ENCODE measurements at regions not wholly inside any gene's neighbourhood (a gene's known extent, or its start where the extent isn't known, plus 50 kb on each side); places are given as distances from the start of the nearest gene placed in this dataset.
A peak's percentile ranks its signal among the peaks of the same experiment; 100 is the strongest.

- Histone ChIP-seq H3K9ac (ENCODE audit: insufficient read length) (no peak overlapping the region), H3K4me3 (peak overlapping the region; percentile 61), H3K9me3 (ENCODE audit: low read depth, low read length) (peaks cover under 1% of the 10 kb centered on the region; the same call in 1 of the 2 replicates), H3K27ac (peak overlapping the region; percentile 93), H3K36me3 (ENCODE audit: insufficient read depth, low read length) (no peaks in the 10 kb centered on the region)
- TF ChIP-seq FOXP2 (optimal IDR thresholded peaks at IDR 0.05; ENCODE audit: control extremely low read depth, extremely low read length, insufficient read depth) (no peak), POLR2AphosphoS5 (IDR thresholded peaks at IDR 0.05; ENCODE audit: borderline replicate concordance, low read depth, low read length) (no peak), EZH2 (IDR thresholded peaks at IDR 0.05) (no peak)
- no peak for DNase-seq (ENCODE audit: low read depth, low spot score)
These were observed 133.1 kb upstream of the NUDT4 start for GRCh38 chr12:93244514-93245077.

- H3K27ac ChIP-seq: no peak overlapping the region
- H3K4me3 ChIP-seq: no peak overlapping the region
- H3K9ac ChIP-seq (ENCODE audit: insufficient read length): no peak overlapping the region
- TF ChIP-seq FOXP2 (optimal IDR thresholded peaks at IDR 0.05; ENCODE audit: control extremely low read depth, extremely low read length, insufficient read depth) (no peak), POLR2AphosphoS5 (IDR thresholded peaks at IDR 0.05; ENCODE audit: borderline replicate concordance, low read depth, low read length) (no peak), EZH2 (IDR thresholded peaks at IDR 0.05) (no peak)
- no peaks in the 10 kb centered on the region for H3K9me3 ChIP-seq (ENCODE audit: low read depth, low read length)
- no peak for DNase-seq (ENCODE audit: low read depth, low spot score)
- no peaks in the 10 kb centered on the region for H3K36me3 ChIP-seq (ENCODE audit: insufficient read depth, low read length)
These were observed 132.2 kb upstream of the NUDT4 start for GRCh38 chr12:93245543-93245942.

- H3K9me3 ChIP-seq (ENCODE audit: low read depth, low read length): no peaks in the 10 kb centered on the region
- no peak overlapping the region for H3K9ac ChIP-seq (ENCODE audit: insufficient read length)
- no peaks in the 10 kb centered on the region for H3K36me3 ChIP-seq (ENCODE audit: insufficient read depth, low read length)
- no peak overlapping the region for H3K27ac ChIP-seq
- no peak for DNase-seq (ENCODE audit: low read depth, low spot score)
- H3K4me3 ChIP-seq: no peak overlapping the region
- TF ChIP-seq POLR2AphosphoS5 (IDR thresholded peaks at IDR 0.05; ENCODE audit: borderline replicate concordance, low read depth, low read length) (no peak), EZH2 (IDR thresholded peaks at IDR 0.05) (no peak), FOXP2 (optimal IDR thresholded peaks at IDR 0.05; ENCODE audit: control extremely low read depth, extremely low read length, insufficient read depth) (no peak)
These were observed 130.3 kb upstream of the NUDT4 start for GRCh38 chr12:93247313-93247991.

GRCh38 chr12:93252221-93252620 lies 125.5 kb upstream of the NUDT4 start:
- no peak overlapping the region for H3K4me3 ChIP-seq
- no peak overlapping the region for H3K9ac ChIP-seq (ENCODE audit: insufficient read length)
- H3K27ac ChIP-seq: no peak overlapping the region
- peaks cover 4% of the 10 kb centered on the region; the same call in 1 of the 2 replicates for H3K9me3 ChIP-seq (ENCODE audit: low read depth, low read length)
- no peak for DNase-seq (ENCODE audit: low read depth, low spot score)
- TF ChIP-seq EZH2 (IDR thresholded peaks at IDR 0.05) (no peak), FOXP2 (optimal IDR thresholded peaks at IDR 0.05; ENCODE audit: control extremely low read depth, extremely low read length, insufficient read depth) (no peak), POLR2AphosphoS5 (IDR thresholded peaks at IDR 0.05; ENCODE audit: borderline replicate concordance, low read depth, low read length) (no peak)
- no peaks in the 10 kb centered on the region for H3K36me3 ChIP-seq (ENCODE audit: insufficient read depth, low read length)

- TF ChIP-seq EZH2 (IDR thresholded peaks at IDR 0.05): no peak
- no peak for TF ChIP-seq POLR2AphosphoS5 (IDR thresholded peaks at IDR 0.05; ENCODE audit: borderline replicate concordance, low read depth, low read length)
- TF ChIP-seq FOXP2 (optimal IDR thresholded peaks at IDR 0.05; ENCODE audit: control extremely low read depth, extremely low read length, insufficient read depth): no peak
- no peak for DNase-seq (ENCODE audit: low read depth, low spot score)
- H3K9ac ChIP-seq (ENCODE audit: insufficient read length): no peak overlapping the region
- H3K9me3 ChIP-seq (ENCODE audit: low read depth, low read length): peaks cover 4% of the 10 kb centered on the region; the same call in 1 of the 2 replicates
- H3K4me3 ChIP-seq: no peak overlapping the region
- no peaks in the 10 kb centered on the region for H3K36me3 ChIP-seq (ENCODE audit: insufficient read depth, low read length)
- no peak overlapping the region for H3K27ac ChIP-seq
These were observed 122.8 kb upstream of the NUDT4 start for GRCh38 chr12:93254911-93255310.

GRCh38 chr12:93256256-93256969 lies 121.3 kb upstream of the NUDT4 start:
- H3K4me3 ChIP-seq: no peak overlapping the region
- TF ChIP-seq FOXP2 (optimal IDR thresholded peaks at IDR 0.05; ENCODE audit: control extremely low read depth, extremely low read length, insufficient read depth): no peak
- no peak for TF ChIP-seq EZH2 (IDR thresholded peaks at IDR 0.05)
- H3K27ac ChIP-seq: no peak overlapping the region
- no peak overlapping the region for H3K9ac ChIP-seq (ENCODE audit: insufficient read length)
- H3K9me3 ChIP-seq (ENCODE audit: low read depth, low read length): peaks cover 4% of the 10 kb centered on the region; the same call in 1 of the 2 replicates
- no peak for DNase-seq (ENCODE audit: low read depth, low spot score)
- H3K36me3 ChIP-seq (ENCODE audit: insufficient read depth, low read length): no peaks in the 10 kb centered on the region

- no peak overlapping the region for H3K4me3 ChIP-seq
- no peak for DNase-seq (ENCODE audit: low read depth, low spot score)
- no peaks in the 10 kb centered on the region; the same call in 1 of the 2 replicates for H3K9me3 ChIP-seq (ENCODE audit: low read depth, low read length)
- H3K27ac ChIP-seq: no peak overlapping the region
- no peak for TF ChIP-seq FOXP2 (optimal IDR thresholded peaks at IDR 0.05; ENCODE audit: control extremely low read depth, extremely low read length, insufficient read depth)
- no peak for TF ChIP-seq EZH2 (IDR thresholded peaks at IDR 0.05)
- TF ChIP-seq POLR2AphosphoS5 (IDR thresholded peaks at IDR 0.05; ENCODE audit: borderline replicate concordance, low read depth, low read length): no peak
- H3K36me3 ChIP-seq (ENCODE audit: insufficient read depth, low read length): no peaks in the 10 kb centered on the region
- no peak overlapping the region for H3K9ac ChIP-seq (ENCODE audit: insufficient read length)
These were observed 116.1 kb upstream of the NUDT4 start for GRCh38 chr12:93261505-93262094.

GRCh38 chr12:93272997-93273396 lies 104.7 kb upstream of the NUDT4 start:
- no peak for TF ChIP-seq POLR2AphosphoS5 (IDR thresholded peaks at IDR 0.05; ENCODE audit: borderline replicate concordance, low read depth, low read length)
- TF ChIP-seq EZH2 (IDR thresholded peaks at IDR 0.05): no peak
- no peak for TF ChIP-seq FOXP2 (optimal IDR thresholded peaks at IDR 0.05; ENCODE audit: control extremely low read depth, extremely low read length, insufficient read depth)
- no peak for DNase-seq (ENCODE audit: low read depth, low spot score)
- H3K36me3 ChIP-seq (ENCODE audit: insufficient read depth, low read length): no peaks in the 10 kb centered on the region
- no peak overlapping the region for H3K27ac ChIP-seq
- no peak overlapping the region for H3K4me3 ChIP-seq
- H3K9me3 ChIP-seq (ENCODE audit: low read depth, low read length): no peaks in the 10 kb centered on the region
- H3K9ac ChIP-seq (ENCODE audit: insufficient read length): no peak overlapping the region
